Adrenal gland (tissue), 5 donors: ENCODE measurements at regions not wholly inside any gene's neighbourhood (a gene's known extent, or its start where the extent isn't known, plus 50 kb on each side); places are given as distances from the start of the nearest gene placed in this dataset.

Experiments
- POLR2A ChIP-seq, 2 donors: fragments of 450-650 bp; IDR thresholded peaks; one replicate each; pipeline ENCODE4 v1.6.1; 2017; ENCODE audit warnings: antibody characterized with exemption in 2 of 2, mild to moderate bottlenecking in 2 of 2, moderate library complexity in 1 of 2
- TF ChIP-seq, protein P1 (sequence below), 6 experiments: fragments of 450-650 bp in 4 of 6; fragments of 200-600 bp in 2 of 6; sonication (generic) in 1 of 6; IDR thresholded peaks; 1 replicate in 5 of 6; 2 replicates in 1 of 6; pipeline versions ENCODE4 v1.5.1 to v1.8.0; 2016 to 2021; ENCODE audit warnings: antibody characterized with exemption in 6 of 6, mild to moderate bottlenecking in 2 of 6, moderate library complexity in 1 of 6
- donor health status: DM: no; HTN: no; CAD: no.

GRCh38 chr2:216308576-216308975 is 63.7 kb downstream of the MARCHF4 start:
- TF ChIP-seq, protein P1, sequence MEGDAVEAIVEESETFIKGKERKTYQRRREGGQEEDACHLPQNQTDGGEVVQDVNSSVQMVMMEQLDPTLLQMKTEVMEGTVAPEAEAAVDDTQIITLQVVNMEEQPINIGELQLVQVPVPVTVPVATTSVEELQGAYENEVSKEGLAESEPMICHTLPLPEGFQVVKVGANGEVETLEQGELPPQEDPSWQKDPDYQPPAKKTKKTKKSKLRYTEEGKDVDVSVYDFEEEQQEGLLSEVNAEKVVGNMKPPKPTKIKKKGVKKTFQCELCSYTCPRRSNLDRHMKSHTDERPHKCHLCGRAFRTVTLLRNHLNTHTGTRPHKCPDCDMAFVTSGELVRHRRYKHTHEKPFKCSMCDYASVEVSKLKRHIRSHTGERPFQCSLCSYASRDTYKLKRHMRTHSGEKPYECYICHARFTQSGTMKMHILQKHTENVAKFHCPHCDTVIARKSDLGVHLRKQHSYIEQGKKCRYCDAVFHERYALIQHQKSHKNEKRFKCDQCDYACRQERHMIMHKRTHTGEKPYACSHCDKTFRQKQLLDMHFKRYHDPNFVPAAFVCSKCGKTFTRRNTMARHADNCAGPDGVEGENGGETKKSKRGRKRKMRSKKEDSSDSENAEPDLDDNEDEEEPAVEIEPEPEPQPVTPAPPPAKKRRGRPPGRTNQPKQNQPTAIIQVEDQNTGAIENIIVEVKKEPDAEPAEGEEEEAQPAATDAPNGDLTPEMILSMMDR (IDR thresholded peaks at IDR 0.05), result no peak
- TF ChIP-seq POLR2A (IDR thresholded peaks at IDR 0.05), result no peak
